HG02870 (cell line): ENCODE measurements at regions not wholly inside any gene's neighbourhood (a gene's known extent, or its start where the extent isn't known, plus 50 kb on each side); places are given as distances from the start of the nearest gene placed in this dataset.

Source experiments
- ATAC-seq: cut with Tn5 transposase; IDR thresholded peaks from one replicate; pipeline ENCODE4 v1.9.1; 2021; ENCODE audit warnings: mild to moderate bottlenecking, moderate library complexity; ENCODE audit not compliant: unreplicated experiment

- ATAC-seq: no peak
Observed at GRCh38 chr18:25875551-25876240, 214.7 kb downstream of the SS18 start.

GRCh38 chr18:25873833-25874232, 216.6 kb downstream of the SS18 start:
- ATAC-seq: no peak

- ATAC-seq: no peak
Observed at GRCh38 chr18:25866331-25866730, 224.1 kb downstream of the SS18 start.

DNA sequence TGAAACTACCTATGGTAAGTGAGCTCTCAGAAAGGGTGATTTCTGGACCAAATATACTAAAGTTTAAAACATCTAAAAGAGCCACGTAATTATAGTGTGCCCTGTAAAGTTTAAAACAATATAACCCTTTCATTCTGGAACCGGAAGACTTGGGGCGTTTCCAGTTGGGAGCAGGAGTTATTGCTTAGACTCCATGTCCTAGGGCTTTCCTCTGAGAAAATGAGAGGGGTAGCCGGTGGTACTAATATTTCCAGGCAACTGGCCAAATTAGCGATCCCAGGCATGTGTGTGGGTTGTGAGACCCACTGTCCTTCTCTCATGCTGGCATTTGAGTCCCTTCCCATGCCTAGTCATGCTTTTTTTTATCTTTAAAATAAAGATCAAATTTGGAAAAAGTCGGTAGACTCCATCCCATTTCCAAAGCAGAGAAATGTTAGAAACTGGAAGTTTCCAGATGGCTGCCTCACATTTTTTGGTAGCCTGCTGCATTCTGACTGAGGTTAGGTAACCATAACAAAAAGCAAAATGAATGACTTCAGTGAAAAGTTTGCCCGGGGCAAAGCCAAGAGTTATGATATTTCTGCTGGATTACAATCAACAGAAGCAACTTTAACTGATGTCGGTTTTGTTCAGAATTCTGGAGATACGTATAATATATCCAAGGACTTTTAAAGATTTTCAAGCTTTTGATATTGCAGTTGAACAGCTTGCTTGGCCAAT, 227.4 kb downstream of the SS18 start:
- ATAC-seq: no peak

- ATAC-seq: no peak
Observed at GRCh38 chr18:25853691-25854433, 236.6 kb downstream of the SS18 start.

GRCh38 chr18:25843791-25844190, 246.6 kb downstream of the SS18 start:
- ATAC-seq: no peak

- ATAC-seq: no peak
Observed at GRCh38 chr18:25842665-25843064, 247.7 kb downstream of the SS18 start.

DNA sequence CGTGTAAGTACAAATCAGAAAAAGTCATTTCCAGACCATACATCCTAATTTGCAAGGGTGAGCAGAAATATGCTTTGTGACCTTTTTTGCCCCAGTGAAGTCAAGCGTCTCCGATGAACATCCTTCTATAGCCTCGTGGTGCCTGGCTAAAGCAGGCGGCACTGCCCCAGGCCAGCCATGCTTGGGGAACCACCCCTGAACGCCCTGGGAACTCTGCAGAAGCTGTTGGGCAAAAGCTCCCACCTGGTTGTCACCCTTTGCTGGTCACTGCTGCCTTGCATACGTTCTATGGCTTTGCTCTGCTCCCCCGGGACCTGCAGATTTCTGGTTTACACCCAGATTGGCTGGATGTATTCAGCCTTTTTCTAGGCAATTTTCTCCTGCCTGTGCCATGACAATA, 256.4 kb downstream of the SS18 start:
- ATAC-seq: no peak

DNA sequence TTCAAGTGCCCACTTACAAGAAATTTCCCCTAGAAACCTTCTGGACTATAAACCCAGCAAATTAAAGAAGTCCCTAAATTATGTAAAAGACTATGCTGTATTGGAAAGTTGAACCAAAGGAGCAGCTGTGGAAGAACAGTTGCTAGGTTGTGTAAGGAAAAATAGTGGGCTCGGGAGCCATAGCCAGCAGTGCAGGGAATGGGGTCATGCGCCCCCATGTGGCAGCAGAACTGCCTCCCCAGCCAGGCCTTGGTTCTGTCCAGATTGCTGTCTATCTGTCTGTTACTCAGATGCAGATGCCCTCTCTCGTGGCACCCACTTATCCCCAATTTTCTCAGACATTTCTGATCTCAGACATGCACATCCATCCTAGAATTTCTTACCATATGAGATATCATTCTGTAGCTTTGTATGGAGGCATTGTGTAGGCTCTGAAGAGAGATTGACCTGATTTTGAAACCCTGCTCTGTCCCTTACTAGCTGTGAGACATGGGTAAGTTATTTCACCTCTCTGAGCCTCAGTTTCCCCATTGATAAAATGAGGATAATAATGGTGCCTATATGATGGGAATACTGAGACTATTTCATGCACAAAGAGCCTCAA, 258.3 kb downstream of the SS18 start:
- ATAC-seq: peak; percentile 54

DNA sequence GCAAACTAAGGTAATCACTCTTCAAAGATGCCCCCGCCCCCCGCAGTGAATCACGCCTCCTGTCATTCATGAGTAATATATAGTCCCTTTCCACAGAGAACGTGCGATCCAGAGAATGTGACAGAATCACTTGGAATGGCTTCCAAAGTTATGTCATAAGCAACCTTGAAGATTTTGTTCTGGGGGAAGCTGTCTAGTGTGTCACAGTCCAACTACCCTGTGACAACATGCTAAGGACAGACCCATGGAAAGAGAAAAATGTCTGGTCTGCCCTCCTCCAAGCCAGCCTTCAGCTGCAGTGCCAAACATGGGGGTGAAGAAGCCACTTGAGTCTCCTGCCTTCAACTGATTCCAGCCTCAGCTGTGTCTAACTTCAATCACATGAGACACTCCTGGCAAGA, 259.1 kb downstream of the SS18 start:
- no peak for ATAC-seq

GRCh38 chr18:25830787-25831186, 259.6 kb downstream of the SS18 start:
- ATAC-seq: no peak

- no peak for ATAC-seq
Observed at GRCh38 chr18:25827961-25828561, 262.4 kb downstream of the SS18 start.

DNA sequence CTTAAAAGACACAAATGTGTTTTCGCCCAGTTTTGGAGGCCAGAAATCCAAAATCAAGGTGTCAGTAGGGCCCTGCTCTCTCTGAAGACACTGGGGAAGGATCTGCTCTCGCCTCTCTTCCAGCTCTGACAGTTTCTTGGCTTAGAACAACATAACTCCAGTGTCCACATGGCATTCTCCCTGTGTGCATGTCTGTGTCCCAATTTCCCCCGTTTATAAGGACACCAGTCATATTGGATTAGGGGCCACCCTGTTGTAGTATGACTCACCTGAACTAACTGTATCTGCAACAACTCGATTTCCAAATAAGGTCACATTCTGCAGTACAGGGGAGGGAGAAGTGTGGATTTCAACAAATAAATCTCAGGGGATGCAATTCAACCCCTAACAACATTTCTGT, 263.2 kb downstream of the SS18 start:
- ATAC-seq: no peak

GRCh38 chr18:25826823-25827222, 263.6 kb downstream of the SS18 start:
- no peak for ATAC-seq

GRCh38 chr18:25825979-25826776, 264.2 kb downstream of the SS18 start:
- no peak for ATAC-seq

DNA sequence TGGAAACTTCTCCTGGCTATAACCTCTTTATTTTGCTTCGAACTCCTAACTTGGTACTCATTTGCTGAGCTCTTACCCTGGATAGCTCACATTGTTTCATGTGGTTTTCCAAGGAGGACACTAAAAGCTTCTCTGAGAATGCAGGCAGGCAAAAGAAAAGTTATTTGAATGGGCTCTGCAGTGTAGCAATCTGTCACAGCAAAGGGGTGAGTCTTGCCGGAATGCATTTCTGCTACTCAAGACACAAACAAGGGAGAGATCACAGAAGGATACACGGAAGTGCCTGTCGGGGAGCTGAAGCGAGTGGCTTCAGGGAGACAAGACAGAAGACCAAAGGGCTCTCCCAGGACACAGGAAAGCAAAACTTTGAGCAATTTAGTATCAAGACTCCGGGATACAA, 265.4 kb downstream of the SS18 start:
- no peak for ATAC-seq

DNA sequence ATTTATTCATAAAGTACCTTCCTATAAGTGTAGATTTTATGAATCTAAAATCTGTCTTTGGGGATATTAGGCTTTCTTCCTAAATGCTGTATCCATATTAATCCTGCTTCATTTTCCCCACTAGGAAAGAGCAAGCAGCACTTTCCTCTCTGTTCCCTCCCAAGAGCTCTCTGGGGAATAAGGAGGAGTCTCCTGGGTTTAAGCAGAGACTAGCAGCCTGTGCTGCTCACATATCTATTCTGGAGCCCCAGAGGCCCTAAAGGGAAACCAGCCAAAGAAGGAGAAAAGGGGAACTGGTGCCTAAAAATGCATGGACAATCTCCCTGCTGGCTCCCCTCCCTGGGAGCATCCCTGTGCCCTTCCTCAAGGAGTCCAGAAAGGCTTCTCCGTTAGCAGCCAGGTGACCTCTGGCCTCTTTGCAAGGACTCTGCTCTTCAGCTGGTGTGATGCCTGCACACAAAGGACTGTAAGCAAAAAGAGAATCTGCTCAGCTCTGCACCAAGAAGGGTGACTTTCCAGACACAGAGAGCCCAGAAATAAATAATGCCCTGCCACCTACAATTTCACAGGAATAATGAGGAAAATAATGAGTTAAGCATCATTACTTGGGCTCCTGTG, 270.6 kb downstream of the SS18 start:
- ATAC-seq: no peak

DNA sequence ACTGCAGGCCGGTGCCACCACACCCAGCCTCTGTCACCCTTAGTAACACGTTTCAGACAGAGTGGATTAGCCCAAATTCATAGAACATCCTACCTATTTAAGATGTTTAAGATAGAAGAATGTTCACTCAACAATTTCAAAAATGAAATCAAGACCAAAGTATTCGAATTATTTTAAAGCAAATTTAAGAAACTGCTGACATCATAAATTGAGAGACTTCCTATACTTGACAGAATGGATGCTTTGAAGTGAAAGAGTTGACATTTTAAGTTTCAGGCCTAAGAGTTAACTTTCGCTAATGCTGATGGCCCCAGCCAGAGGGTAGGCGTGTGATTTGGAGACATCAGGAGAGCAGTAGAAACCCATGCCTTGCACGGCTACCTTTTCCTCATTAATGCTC, 271.9 kb downstream of the SS18 start:
- no peak for ATAC-seq

DNA sequence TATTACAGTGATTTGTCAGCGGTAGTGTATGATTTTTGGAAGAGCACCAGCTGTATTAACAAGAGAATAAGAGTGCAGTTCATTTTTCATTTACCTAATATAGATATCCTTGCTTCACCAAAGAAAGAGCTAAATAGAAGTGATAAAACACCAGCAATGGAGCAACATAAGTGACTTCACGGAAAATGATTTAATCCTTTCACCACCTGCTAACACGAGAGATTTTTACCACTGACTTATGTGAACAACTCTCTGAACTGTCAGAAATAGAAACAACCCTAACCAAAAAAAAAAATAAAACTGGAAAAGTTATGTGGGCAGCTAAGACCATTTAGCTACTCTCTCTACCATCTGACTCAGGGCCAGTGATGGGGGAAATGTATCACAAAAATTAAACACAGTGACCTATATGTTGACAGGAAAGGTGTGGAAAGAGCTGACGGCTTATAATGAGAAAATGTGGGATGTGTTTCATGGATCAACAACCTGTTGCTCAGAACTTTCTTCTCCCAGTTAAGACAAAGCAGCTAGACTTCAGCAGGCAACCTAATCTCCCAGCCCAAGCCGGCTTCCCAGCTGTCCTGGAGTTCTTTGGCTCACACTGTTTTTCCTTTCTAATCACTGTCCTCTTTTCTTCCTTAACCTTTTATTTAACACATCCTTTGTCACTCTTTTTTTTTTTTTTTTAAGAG, 272.7 kb downstream of the SS18 start:
- no peak for ATAC-seq
